HTR-8/SVneo (cell line): ENCODE measurements at regions not wholly inside any gene's neighbourhood (a gene's known extent, or its start where the extent isn't known, plus 50 kb on each side); places are given as distances from the start of the nearest gene placed in this dataset.
"Not testable (repeated sequence)": the region's sequence is repeated elsewhere in the genome, so short reads cannot be mapped to it uniquely, and the experiment has no call there.

Source experiments
- DNase-seq: peaks from one replicate; pipeline ENCODE4 v3.0.0; 2011; ENCODE audit warnings: low spot score, mixed read lengths; ENCODE audit not compliant: insufficient read length
- FAIRE-seq: peaks from 2 replicates; lab custom pipeline; 2011; peaks lifted over from hg19 to GRCh38; lab: Jason Lieb, UNC

DNA sequence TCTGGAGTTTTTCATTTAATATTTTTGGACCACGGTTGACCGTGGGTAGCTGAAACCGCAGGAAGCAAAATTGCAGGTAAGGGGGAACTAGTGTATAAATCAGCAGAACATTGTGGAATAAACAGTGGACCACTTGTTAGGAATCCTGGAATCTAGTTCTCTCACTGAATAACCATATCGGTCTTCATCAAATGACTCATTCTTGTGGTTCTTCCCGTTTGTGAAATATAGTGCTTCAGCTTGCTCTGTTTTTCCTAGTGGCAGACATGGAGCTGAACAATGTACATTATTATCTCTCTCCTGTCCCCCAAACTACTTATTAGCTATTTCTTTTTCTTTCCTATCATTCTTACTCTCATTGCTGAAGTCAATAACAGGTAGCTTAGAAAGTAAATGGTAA, 61.9 kb downstream of the HSPA13 start:
- FAIRE-seq (no peak), DNase-seq (peak; percentile 5)

DNA sequence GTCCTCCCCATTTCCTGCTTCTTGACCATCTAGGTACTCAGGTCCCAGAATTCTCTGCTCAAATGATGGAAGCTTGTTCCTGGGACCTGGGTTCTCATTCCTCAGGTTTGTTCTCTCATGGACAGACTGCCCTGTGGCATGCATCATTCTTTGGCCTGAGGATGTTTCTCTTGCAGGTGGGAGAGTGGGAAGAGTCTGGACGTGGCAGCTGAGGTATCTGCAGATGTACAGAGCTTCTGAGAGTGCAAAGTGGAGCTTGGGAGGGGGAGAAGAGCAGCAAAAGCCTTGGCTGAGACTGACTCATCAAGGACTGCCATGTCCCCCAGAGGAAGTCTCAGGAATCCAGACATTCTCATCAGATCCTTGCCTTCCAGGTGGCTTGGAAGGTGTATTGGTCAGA, 63.1 kb downstream of the HSPA13 start:
- DNase-seq = no peak
- FAIRE-seq = no peak

GRCh38 chr21:14318578-14318977, 64.4 kb downstream of the HSPA13 start:
- no peak for FAIRE-seq
- no peak for DNase-seq

GRCh38 chr21:14317507-14317906, 65.4 kb downstream of the HSPA13 start:
- no peak for FAIRE-seq
- no peak for DNase-seq

DNA sequence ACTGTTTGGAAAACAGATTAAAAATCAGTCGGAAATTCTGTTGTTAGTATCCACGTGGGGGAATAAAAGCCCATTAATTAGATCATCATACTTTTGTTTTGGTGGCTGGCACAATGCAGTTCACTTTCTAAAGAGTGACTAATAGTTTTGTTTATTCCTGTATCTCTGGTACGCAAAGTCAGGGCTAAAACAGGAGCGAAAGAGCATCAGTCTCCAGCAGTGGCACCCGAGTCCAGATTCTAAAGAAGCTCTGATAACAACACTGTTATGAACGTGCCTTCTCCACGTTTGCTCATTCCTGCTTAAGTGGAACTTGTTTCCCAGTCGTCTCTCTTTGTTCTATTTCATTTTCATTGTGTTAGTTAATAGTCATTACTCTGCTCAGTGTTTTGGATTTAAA, 69.6 kb downstream of the HSPA13 start:
- DNase-seq = no peak
- FAIRE-seq = no peak

- FAIRE-seq (no peak), DNase-seq (no peak)
Observed at GRCh38 chr21:14312871-14313270, 70.1 kb downstream of the HSPA13 start.

DNA sequence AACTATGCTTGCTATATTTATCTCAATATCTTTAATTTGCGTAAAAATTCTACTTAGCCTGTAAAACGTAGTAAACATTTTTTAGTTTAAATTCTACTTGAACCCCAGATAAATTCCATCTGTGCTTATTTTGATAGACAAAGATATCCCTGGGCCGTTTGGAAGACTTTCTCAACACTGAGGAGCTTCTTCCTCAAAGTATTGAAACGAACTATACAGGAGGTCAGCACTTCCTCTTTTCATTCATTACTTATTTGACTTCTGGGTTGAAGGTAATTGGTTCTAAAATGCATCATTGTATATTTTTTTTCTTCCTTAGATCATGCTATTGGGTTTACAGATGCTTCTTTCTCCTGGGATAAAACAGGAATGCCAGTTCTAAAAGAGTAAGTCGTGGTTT, 74.7 kb downstream of the HSPA13 start:
- DNase-seq (no peak), FAIRE-seq (no peak)

GRCh38 chr21:14306126-14306907, 76.6 kb downstream of the HSPA13 start:
- FAIRE-seq (no peak), DNase-seq (no peak)

DNA sequence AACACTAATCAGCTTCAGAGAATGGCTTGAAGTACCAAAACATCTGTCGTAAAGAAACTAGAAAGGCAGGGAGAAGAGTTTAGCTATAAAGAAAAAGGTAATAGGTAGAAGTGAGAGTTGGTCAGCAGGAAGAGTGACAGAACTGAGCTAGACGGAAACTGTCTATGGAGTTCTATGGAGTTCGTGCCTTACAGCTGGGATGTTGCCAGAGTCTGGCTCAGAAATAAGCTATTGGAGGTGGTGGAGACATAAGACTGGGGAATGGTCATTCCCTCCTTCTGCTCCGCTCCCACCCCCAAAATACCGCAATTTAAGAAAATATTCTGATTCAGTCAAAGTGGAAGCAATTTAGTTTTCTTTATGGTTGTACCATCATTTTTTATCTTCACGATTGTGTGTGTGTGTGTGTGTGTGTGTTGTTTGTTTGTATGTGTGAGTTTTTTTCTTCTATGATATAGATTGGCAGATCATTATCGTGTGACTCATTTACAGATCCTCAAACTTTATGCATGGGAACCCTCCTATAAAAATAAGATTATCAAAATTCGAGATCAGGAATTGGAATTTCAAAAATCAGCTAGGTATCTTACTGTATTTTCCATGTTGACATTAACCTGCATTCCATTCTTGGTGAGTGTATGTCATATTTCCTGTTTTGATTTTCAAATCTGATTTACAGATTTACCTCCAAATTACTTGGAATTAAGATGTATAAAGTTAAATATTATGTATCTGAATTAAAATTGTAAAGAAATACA, 79.0 kb downstream of the HSPA13 start:
- DNase-seq = no peak
- no peak for FAIRE-seq

- DNase-seq (no peak), FAIRE-seq (no peak)
Observed at GRCh38 chr21:14300074-14300473, 82.9 kb downstream of the HSPA13 start.

DNA sequence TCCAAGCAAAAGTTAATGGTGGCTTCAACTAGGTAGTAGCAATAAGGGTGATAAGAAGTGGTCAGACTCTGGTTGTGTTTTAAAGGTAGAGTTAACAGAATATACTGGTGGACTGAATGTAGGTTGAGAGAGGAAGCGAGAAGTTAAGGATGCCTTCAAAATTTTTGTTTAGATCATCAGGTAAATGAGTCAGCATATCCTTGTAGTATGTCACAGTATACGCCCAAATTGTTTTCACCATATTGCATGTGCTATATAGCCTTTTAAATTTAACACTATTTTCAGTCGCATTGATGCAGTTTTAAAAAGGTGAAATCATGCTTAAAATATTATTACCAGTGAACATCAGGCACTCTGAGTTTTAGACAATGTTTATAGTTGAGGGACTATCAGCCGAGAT, 74.6 kb downstream of the RBM11 start:
- FAIRE-seq = no peak
- DNase-seq = no peak

- no peak for DNase-seq
- no peak for FAIRE-seq
Observed at GRCh38 chr21:14288922-14289321, 73.0 kb downstream of the RBM11 start.

GRCh38 chr21:14285147-14285761, 69.3 kb downstream of the RBM11 start:
- no peak for FAIRE-seq
- DNase-seq = no peak

- FAIRE-seq = no peak
- no peak for DNase-seq
Observed at GRCh38 chr21:14284481-14284880, 68.5 kb downstream of the RBM11 start.

DNA sequence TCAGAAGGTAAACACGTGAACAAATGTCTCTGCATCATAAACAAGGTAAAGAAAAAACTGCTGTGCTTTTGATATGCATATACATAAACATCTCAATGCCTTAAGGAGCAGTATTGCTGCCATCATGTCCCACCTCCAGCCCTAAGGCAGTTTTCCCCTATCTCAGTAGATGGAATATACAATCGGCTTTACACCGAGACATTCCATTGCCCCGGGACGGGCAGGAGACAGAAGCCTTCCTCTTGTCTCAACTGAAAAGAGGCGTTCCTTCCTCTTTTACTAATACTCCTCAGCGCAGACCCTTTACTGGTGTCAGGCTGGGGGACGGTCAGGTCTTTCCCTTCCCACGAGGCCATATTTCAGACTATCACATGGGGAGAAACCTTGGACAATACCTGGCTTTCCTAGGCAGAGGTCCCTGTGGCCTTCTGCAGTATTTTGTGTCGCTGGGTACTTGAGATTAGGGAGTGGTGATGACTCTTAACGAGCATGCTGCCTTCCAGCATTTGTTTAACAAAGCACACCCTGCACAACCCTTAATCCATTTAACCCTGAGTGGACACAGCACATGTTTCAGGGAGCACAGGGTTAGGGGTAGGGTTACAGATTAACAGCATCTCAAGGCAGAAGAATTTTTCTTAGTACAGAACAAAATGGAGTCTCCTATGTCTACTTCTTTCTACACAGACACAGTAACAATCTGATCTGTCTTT, 65.4 kb downstream of the RBM11 start:
- not testable (repeated sequence) for DNase-seq, FAIRE-seq
